Liver (tissue), 8 donors: ENCODE measurements at regions not wholly inside any gene's neighbourhood (a gene's known extent, or its start where the extent isn't known, plus 50 kb on each side); places are given as distances from the start of the nearest gene placed in this dataset.

Source experiments
- DNase-seq: peaks from one replicate; pipeline ENCODE4 v3.0.0-alpha.2; 2017; ENCODE audit warnings: low spot score
- H3K27ac ChIP-seq, 2 donors: one replicate each; pipeline ENCODE4 v1.7.0; 2013; ENCODE audit warnings: inconsistent platforms in 2 of 2, low read length in 2 of 2, control low read depth in 1 of 2, low read depth in 1 of 2, mild to moderate bottlenecking in 1 of 2
- H3K27me3 ChIP-seq, 4 donors: one replicate each; pipeline versions ENCODE4 v1.6.1 to v1.7.0; 2013; ENCODE audit warnings: low read length in 3 of 4, inconsistent platforms in 1 of 4, mild to moderate bottlenecking in 1 of 4, moderate library complexity in 1 of 4; ENCODE audit not compliant: control insufficient read depth in 4 of 4, insufficient read depth in 4 of 4
- H3K36me3 ChIP-seq, 4 donors: one replicate each; pipeline versions ENCODE4 v1.6.1 to v1.7.0; 2013; ENCODE audit warnings: low read length in 3 of 4, mild to moderate bottlenecking in 3 of 4, low read depth in 1 of 4, moderate library complexity in 1 of 4; ENCODE audit not compliant: control insufficient read depth in 4 of 4, insufficient read depth in 3 of 4
- H3K4me1 ChIP-seq, 4 donors: one replicate each; pipeline versions ENCODE4 v1.6.1 to v1.7.0; 2013; ENCODE audit warnings: low read length in 3 of 4, mild to moderate bottlenecking in 3 of 4, moderate library complexity in 1 of 4; ENCODE audit not compliant: control insufficient read depth in 4 of 4, insufficient read depth in 4 of 4
- H3K4me3 ChIP-seq, 3 donors: one replicate each; pipeline versions ENCODE4 v1.6.1 to v1.7.0; 2013; ENCODE audit warnings: low read length in 3 of 3, control low read depth in 1 of 3, low read depth in 1 of 3, mild to moderate bottlenecking in 1 of 3
- H3K9ac ChIP-seq, 2 donors: one replicate each; pipeline ENCODE4 v1.7.0; 2013; ENCODE audit warnings: low read length in 2 of 2, mild to moderate bottlenecking in 2 of 2, moderate library complexity in 2 of 2, control low read depth in 1 of 2, low read depth in 1 of 2
- H3K9me3 ChIP-seq, 4 donors: one replicate each; pipeline versions ENCODE4 v1.6.1 to v1.7.0; 2013; ENCODE audit warnings: low read length in 3 of 4; ENCODE audit not compliant: control insufficient read depth in 4 of 4
- EGR1 ChIP-seq, 2 donors: IDR thresholded peaks; 2 replicates each; pipeline ENCODE4 v1.6.1; 2016 to 2018; ENCODE audit warnings: antibody characterized with exemption in 2 of 2, low read depth in 2 of 2
- FOXA1 ChIP-seq: IDR thresholded peaks from 2 replicates; pipeline ENCODE4 v1.6.1; 2016; ENCODE audit warnings: antibody characterized with exemption
- FOXA2 ChIP-seq: IDR thresholded peaks from 2 replicates; pipeline ENCODE4 v1.6.1; 2016; ENCODE audit warnings: antibody characterized with exemption
- GABPA ChIP-seq, 2 donors: IDR thresholded peaks in 1 of 2; conservative IDR thresholded peaks in 1 of 2; 2 replicates each; pipeline ENCODE4 v1.6.1; 2016; ENCODE audit warnings: antibody characterized with exemption in 2 of 2, mild to moderate bottlenecking in 1 of 2, moderate library complexity in 1 of 2
- HNF4A ChIP-seq, 2 donors: conservative IDR thresholded peaks; 2 replicates each; pipeline ENCODE4 v1.6.1; 2016; ENCODE audit warnings: antibody characterized with exemption in 2 of 2, mild to moderate bottlenecking in 2 of 2
- HNF4G ChIP-seq: IDR thresholded peaks from 2 replicates; pipeline ENCODE4 v1.6.1; 2016; ENCODE audit warnings: antibody characterized with exemption
- JUND ChIP-seq, 2 donors: IDR thresholded peaks; 2 replicates each; pipeline ENCODE4 v1.6.1; 2016; ENCODE audit warnings: antibody characterized with exemption in 2 of 2
- NR2F2 ChIP-seq: IDR thresholded peaks from 2 replicates; pipeline ENCODE4 v1.6.1; 2016; ENCODE audit warnings: antibody characterized with exemption
- RAD21 ChIP-seq, 2 donors: IDR thresholded peaks; 2 replicates each; pipeline ENCODE4 v1.6.1; 2016; ENCODE audit warnings: antibody characterized with exemption in 2 of 2, mild to moderate bottlenecking in 2 of 2
- RXRA ChIP-seq, 2 donors: IDR thresholded peaks; 2 replicates each; pipeline ENCODE4 v1.6.1; 2017 to 2018; ENCODE audit warnings: antibody characterized with exemption in 2 of 2, mild to moderate bottlenecking in 1 of 2
- SP1 ChIP-seq: IDR thresholded peaks from 2 replicates; pipeline ENCODE4 v1.6.1; 2018; ENCODE audit warnings: antibody characterized with exemption, mild to moderate bottlenecking
- TAF1 ChIP-seq: conservative IDR thresholded peaks from 2 replicates; pipeline ENCODE4 v1.6.1; 2016; ENCODE audit warnings: antibody characterized with exemption, mild to moderate bottlenecking
- YY1 ChIP-seq: IDR thresholded peaks from 2 replicates; pipeline ENCODE4 v1.6.1; 2016; ENCODE audit warnings: antibody characterized with exemption, mild to moderate bottlenecking
- WGBS: extraction: QIAGEN DNeasy Blood & Tissue Kit; methylation state at CpG from one replicate; pipeline ENCODE4 v1.1.7; 2013; 5-methylcytosine and 5-hydroxymethylcytosine counted together
- TF ChIP-seq, protein P1 (sequence below): IDR thresholded peaks from 2 replicates; pipeline ENCODE4 v1.6.1; 2016; ENCODE audit warnings: antibody characterized with exemption
- TF ChIP-seq, protein P2 (sequence below): IDR thresholded peaks from 2 replicates; pipeline ENCODE4 v1.6.1; 2016; ENCODE audit warnings: antibody characterized with exemption
- TF ChIP-seq, protein P3 (sequence below): fragments of 150-350 bp; IDR thresholded peaks from 2 replicates; pipeline ENCODE4 v1.5.1; 2017; ENCODE audit warnings: improper control_type of control experiment, low read depth, low read length; ENCODE audit not compliant: missing input control
- TF ChIP-seq, protein P4 (sequence below): IDR thresholded peaks from 2 replicates; pipeline ENCODE4 v1.6.1; 2016; ENCODE audit warnings: antibody characterized with exemption, mild to moderate bottlenecking
- TF ChIP-seq, protein P5 (sequence below): IDR thresholded peaks from 2 replicates; pipeline ENCODE4 v1.6.1; 2016; ENCODE audit warnings: antibody characterized with exemption
- donor health status: healthy.
- donor health status: healthy.
- donor health status: healthy.
- donor health status: healthy.
- donor health status: healthy.

DNA sequence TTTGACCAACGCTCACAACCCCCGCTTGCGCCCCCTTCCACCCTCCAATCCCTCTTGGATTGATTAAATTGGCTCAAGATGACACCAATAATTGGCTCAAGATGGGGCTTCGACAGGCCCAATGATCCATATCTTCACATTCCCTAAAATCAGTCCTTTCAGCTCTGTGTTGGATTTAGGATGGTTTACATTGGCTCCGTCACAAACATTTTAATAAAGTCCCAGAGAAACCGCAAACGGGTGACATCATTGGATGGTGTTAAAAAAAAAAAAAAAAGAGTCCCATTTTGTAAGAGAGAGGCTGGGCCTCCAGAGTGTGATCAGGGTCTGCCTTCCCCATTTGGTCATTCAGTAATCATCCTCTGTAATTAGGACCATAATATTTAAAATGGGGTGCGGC, 113.4 kb upstream of the MRPS22 start:
- no peaks in the 10 kb centered on the region for H3K27me3 ChIP-seq
- H3K9ac ChIP-seq: no peak overlapping the region
- DNase-seq: no peak
- H3K4me3 ChIP-seq: no peak overlapping the region
- peaks cover 6 to 22% (median 17%) of the 10 kb centered on the region in 4 donors for H3K4me1 ChIP-seq
- H3K36me3 ChIP-seq: no peaks in the 10 kb centered on the region
- TF ChIP-seq, protein P1, sequence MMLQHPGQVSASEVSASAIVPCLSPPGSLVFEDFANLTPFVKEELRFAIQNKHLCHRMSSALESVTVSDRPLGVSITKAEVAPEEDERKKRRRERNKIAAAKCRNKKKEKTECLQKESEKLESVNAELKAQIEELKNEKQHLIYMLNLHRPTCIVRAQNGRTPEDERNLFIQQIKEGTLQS: no peak
- TF ChIP-seq SP1: no peak
- no peak for TF ChIP-seq TAF1
- TF ChIP-seq, protein P2, sequence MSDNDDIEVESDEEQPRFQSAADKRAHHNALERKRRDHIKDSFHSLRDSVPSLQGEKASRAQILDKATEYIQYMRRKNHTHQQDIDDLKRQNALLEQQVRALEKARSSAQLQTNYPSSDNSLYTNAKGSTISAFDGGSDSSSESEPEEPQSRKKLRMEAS: no peak
- no peak for TF ChIP-seq EGR1 (IDR thresholded peaks at IDR 0.05; ENCODE audit: low read depth in 2 of 2)
- TF ChIP-seq HNF4A (conservative IDR thresholded peaks at IDR 0.05): no peak
- TF ChIP-seq, protein P3, sequence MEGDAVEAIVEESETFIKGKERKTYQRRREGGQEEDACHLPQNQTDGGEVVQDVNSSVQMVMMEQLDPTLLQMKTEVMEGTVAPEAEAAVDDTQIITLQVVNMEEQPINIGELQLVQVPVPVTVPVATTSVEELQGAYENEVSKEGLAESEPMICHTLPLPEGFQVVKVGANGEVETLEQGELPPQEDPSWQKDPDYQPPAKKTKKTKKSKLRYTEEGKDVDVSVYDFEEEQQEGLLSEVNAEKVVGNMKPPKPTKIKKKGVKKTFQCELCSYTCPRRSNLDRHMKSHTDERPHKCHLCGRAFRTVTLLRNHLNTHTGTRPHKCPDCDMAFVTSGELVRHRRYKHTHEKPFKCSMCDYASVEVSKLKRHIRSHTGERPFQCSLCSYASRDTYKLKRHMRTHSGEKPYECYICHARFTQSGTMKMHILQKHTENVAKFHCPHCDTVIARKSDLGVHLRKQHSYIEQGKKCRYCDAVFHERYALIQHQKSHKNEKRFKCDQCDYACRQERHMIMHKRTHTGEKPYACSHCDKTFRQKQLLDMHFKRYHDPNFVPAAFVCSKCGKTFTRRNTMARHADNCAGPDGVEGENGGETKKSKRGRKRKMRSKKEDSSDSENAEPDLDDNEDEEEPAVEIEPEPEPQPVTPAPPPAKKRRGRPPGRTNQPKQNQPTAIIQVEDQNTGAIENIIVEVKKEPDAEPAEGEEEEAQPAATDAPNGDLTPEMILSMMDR: no peak
- no peak for TF ChIP-seq FOXA2
- TF ChIP-seq YY1: no peak
- no peak for TF ChIP-seq RXRA (IDR thresholded peaks at IDR 0.05)
- TF ChIP-seq, protein P4, sequence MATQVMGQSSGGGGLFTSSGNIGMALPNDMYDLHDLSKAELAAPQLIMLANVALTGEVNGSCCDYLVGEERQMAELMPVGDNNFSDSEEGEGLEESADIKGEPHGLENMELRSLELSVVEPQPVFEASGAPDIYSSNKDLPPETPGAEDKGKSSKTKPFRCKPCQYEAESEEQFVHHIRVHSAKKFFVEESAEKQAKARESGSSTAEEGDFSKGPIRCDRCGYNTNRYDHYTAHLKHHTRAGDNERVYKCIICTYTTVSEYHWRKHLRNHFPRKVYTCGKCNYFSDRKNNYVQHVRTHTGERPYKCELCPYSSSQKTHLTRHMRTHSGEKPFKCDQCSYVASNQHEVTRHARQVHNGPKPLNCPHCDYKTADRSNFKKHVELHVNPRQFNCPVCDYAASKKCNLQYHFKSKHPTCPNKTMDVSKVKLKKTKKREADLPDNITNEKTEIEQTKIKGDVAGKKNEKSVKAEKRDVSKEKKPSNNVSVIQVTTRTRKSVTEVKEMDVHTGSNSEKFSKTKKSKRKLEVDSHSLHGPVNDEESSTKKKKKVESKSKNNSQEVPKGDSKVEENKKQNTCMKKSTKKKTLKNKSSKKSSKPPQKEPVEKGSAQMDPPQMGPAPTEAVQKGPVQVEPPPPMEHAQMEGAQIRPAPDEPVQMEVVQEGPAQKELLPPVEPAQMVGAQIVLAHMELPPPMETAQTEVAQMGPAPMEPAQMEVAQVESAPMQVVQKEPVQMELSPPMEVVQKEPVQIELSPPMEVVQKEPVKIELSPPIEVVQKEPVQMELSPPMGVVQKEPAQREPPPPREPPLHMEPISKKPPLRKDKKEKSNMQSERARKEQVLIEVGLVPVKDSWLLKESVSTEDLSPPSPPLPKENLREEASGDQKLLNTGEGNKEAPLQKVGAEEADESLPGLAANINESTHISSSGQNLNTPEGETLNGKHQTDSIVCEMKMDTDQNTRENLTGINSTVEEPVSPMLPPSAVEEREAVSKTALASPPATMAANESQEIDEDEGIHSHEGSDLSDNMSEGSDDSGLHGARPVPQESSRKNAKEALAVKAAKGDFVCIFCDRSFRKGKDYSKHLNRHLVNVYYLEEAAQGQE: no peak
- no peak for TF ChIP-seq NR2F2
- no peak for TF ChIP-seq HNF4G
- TF ChIP-seq, protein P5, sequence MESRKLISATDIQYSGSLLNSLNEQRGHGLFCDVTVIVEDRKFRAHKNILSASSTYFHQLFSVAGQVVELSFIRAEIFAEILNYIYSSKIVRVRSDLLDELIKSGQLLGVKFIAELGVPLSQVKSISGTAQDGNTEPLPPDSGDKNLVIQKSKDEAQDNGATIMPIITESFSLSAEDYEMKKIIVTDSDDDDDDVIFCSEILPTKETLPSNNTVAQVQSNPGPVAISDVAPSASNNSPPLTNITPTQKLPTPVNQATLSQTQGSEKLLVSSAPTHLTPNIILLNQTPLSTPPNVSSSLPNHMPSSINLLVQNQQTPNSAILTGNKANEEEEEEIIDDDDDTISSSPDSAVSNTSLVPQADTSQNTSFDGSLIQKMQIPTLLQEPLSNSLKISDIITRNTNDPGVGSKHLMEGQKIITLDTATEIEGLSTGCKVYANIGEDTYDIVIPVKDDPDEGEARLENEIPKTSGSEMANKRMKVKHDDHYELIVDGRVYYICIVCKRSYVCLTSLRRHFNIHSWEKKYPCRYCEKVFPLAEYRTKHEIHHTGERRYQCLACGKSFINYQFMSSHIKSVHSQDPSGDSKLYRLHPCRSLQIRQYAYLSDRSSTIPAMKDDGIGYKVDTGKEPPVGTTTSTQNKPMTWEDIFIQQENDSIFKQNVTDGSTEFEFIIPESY: no peak
- TF ChIP-seq JUND (IDR thresholded peaks at IDR 0.05): no peak
- no peak for TF ChIP-seq FOXA1
- TF ChIP-seq RAD21 (IDR thresholded peaks at IDR 0.05): no peak
- TF ChIP-seq GABPA (IDR thresholded peaks at IDR 0.05 in 1 of 2, conservative IDR thresholded peaks at IDR 0.05 in 1 of 2): no peak
- 89% methylated on average over 8 of the region's 8 CpGs for WGBS
- H3K27ac ChIP-seq: no peak overlapping the region
- no peaks in the 10 kb centered on the region for H3K9me3 ChIP-seq
